CD4-positive, alpha-beta memory T cell (primary cell): ENCODE measurements at regions not wholly inside any gene's neighbourhood (a gene's known extent, or its start where the extent isn't known, plus 50 kb on each side); places are given as distances from the start of the nearest gene placed in this dataset.

ENCODE experiments used
- CTCF ChIA-PET: fragments of 350-600 bp; sonication (Branson Sonifier 250); formaldehyde crosslinking; loops from one replicate; lab custom pipeline; 2021; ENCODE audit warnings: inconsistent platforms; ENCODE audit not compliant: partially characterized antibody; lab: Charles Lee
- POLR2A ChIA-PET: fragments of 350-600 bp; sonication (Branson Sonifier 250); formaldehyde crosslinking; loops from one replicate; lab custom pipeline; 2021; ENCODE audit not compliant: partially characterized antibody; lab: Charles Lee
- DNase-seq, 5 donors: peaks; one replicate each; pipeline versions ENCODE4 v3.0.0 to v3.0.0-alpha.2; 2020 to 2022; ENCODE audit warnings: mixed read lengths in 1 of 5
- H3K27ac ChIP-seq: one replicate; pipeline ENCODE4 v1.7.0; 2013; ENCODE audit warnings: low read depth, low read length
- H3K27me3 ChIP-seq: 2 replicates; pipeline ENCODE4 v1.7.0; 2013; ENCODE audit warnings: mild to moderate bottlenecking, low read length, moderate library complexity; ENCODE audit not compliant: insufficient read depth
- H3K36me3 ChIP-seq: 2 replicates; pipeline ENCODE4 v1.7.0; 2013; ENCODE audit warnings: mild to moderate bottlenecking, low read length, moderate library complexity; ENCODE audit not compliant: insufficient read depth
- H3K4me1 ChIP-seq: 2 replicates; pipeline ENCODE4 v1.7.0; 2013; ENCODE audit warnings: mild to moderate bottlenecking, low read length, moderate library complexity; ENCODE audit not compliant: insufficient read depth
- H3K4me3 ChIP-seq, 2 donors: one replicate each; pipeline ENCODE4 v1.7.0; 2013; ENCODE audit warnings: low read length in 2 of 2, mild to moderate bottlenecking in 1 of 2
- H3K9me3 ChIP-seq, 2 donors: one replicate each; pipeline ENCODE4 v1.7.0; 2013; ENCODE audit warnings: low read length in 2 of 2, control low read depth in 1 of 2; ENCODE audit not compliant: control insufficient read depth in 1 of 2
- H3K27ac Mint-ChIP-seq, 7 donors: one replicate each; pipeline ENCODE4 v1.8.0; 2020 to 2021; ENCODE audit warnings: mixed read lengths in 7 of 7, mild to moderate bottlenecking in 6 of 7, inconsistent platforms in 3 of 7, moderate library complexity in 3 of 7
- H3K27me3 Mint-ChIP-seq, 2 donors: one replicate each; pipeline ENCODE4 v1.8.0; 2020 to 2021; ENCODE audit warnings: mixed read lengths in 2 of 2
- H3K36me3 Mint-ChIP-seq, 2 donors: one replicate each; pipeline ENCODE4 v1.8.0; 2020 to 2021; ENCODE audit warnings: mixed read lengths in 2 of 2, inconsistent platforms in 1 of 2, mild to moderate bottlenecking in 1 of 2
- H3K4me1 Mint-ChIP-seq, 4 donors: one replicate each; pipeline ENCODE4 v1.8.0; 2020 to 2021; ENCODE audit warnings: mixed read lengths in 4 of 4, mild to moderate bottlenecking in 1 of 4
- H3K4me3 Mint-ChIP-seq, 8 donors: one replicate each; pipeline ENCODE4 v1.8.0; 2020 to 2021; ENCODE audit warnings: mixed read lengths in 8 of 8, mild to moderate bottlenecking in 7 of 8, moderate library complexity in 6 of 8, inconsistent platforms in 3 of 8
- H3K9me3 Mint-ChIP-seq, 8 donors: one replicate each; pipeline ENCODE4 v1.8.0; 2020 to 2021; ENCODE audit warnings: mixed read lengths in 8 of 8, mild to moderate bottlenecking in 5 of 8, inconsistent platforms in 3 of 8, moderate library complexity in 1 of 8
- intact Hi-C: fragments of 100-400 bp; cut with micrococcal nuclease; formaldehyde crosslinking; loops from one replicate; pipeline ENCODE4 v1.15.1; 2023

- POLR2A ChIA-PET = no interaction called here
- no peak overlapping the region for H3K4me3 Mint-ChIP-seq
- Histone ChIP-seq H3K9me3 (no peaks in the 10 kb centered on the region), H3K4me1 (no peaks in the 10 kb centered on the region), H3K27me3 (no peaks in the 10 kb centered on the region), H3K36me3 (no peaks in the 10 kb centered on the region), H3K4me3 (no peak overlapping the region), H3K27ac (no peak overlapping the region)
- no peaks in the 10 kb centered on the region for H3K27me3 Mint-ChIP-seq
- peaks cover 0 to 19% (median 12%) of the 10 kb centered on the region in 8 donors for H3K9me3 Mint-ChIP-seq
- CTCF ChIA-PET = no interaction called here
- intact Hi-C loops = no loop called here
- no peaks in the 10 kb centered on the region for H3K4me1 Mint-ChIP-seq
- no peak overlapping the region for H3K27ac Mint-ChIP-seq
- no peaks in the 10 kb centered on the region for H3K36me3 Mint-ChIP-seq
- no peak for DNase-seq
These were observed 424.4 kb upstream of the REG3G start for GRCh38 chr2:78601113-78601512.

- CTCF ChIA-PET = no interaction called here
- Mint-ChIP-seq H3K27ac (no peak overlapping the region), H3K9me3 (peaks cover 0 to 16% (median 8%) of the 10 kb centered on the region in 8 donors)
These were observed 422.6 kb upstream of the REG3G start for GRCh38 chr2:78602862-78603261.

GRCh38 chr2:78606895-78607294 lies 418.6 kb upstream of the REG3G start:
- intact Hi-C loops = no loop called here
- Mint-ChIP-seq H3K9me3 (peaks cover 0 to 20% (median 9%) of the 10 kb centered on the region in 8 donors), H3K27me3 (no peaks in the 10 kb centered on the region), H3K36me3 (no peaks in the 10 kb centered on the region), H3K27ac (no peak overlapping the region), H3K4me1 (no peaks in the 10 kb centered on the region), H3K4me3 (no peak overlapping the region)
- no peak for DNase-seq
- Histone ChIP-seq H3K4me1 (no peaks in the 10 kb centered on the region), H3K36me3 (no peaks in the 10 kb centered on the region), H3K27ac (no peak overlapping the region), H3K27me3 (no peaks in the 10 kb centered on the region), H3K9me3 (no peaks in the 10 kb centered on the region), H3K4me3 (no peak overlapping the region)
- ChIA-PET POLR2A (no interaction called here), CTCF (no interaction called here)

More at GRCh38 chr2:78602862-78603261, 422.6 kb upstream of the REG3G start:
- intact Hi-C loops = no loop called here
- no peak for DNase-seq
- Histone ChIP-seq H3K36me3 (no peaks in the 10 kb centered on the region), H3K9me3 (no peaks in the 10 kb centered on the region), H3K27ac (no peak overlapping the region), H3K4me3 (no peak overlapping the region), H3K27me3 (no peaks in the 10 kb centered on the region), H3K4me1 (no peaks in the 10 kb centered on the region)
- Mint-ChIP-seq H3K36me3 (no peaks in the 10 kb centered on the region), H3K27me3 (no peaks in the 10 kb centered on the region), H3K4me1 (no peaks in the 10 kb centered on the region), H3K4me3 (no peak overlapping the region)
- POLR2A ChIA-PET = no interaction called here

- Histone ChIP-seq H3K4me1 (no peaks in the 10 kb centered on the region), H3K4me3 (no peak overlapping the region), H3K36me3 (no peaks in the 10 kb centered on the region), H3K27ac (no peak overlapping the region), H3K9me3 (no peaks in the 10 kb centered on the region), H3K27me3 (no peaks in the 10 kb centered on the region)
- no peaks in the 10 kb centered on the region for H3K27me3 Mint-ChIP-seq
- intact Hi-C loops = no loop called here
- H3K4me1 Mint-ChIP-seq = no peaks in the 10 kb centered on the region
- ChIA-PET CTCF (no interaction called here), POLR2A (no interaction called here)
- DNase-seq = no peak
- H3K9me3 Mint-ChIP-seq = peaks cover 0 to 22% (median 6%) of the 10 kb centered on the region in 8 donors
- no peak overlapping the region for H3K27ac Mint-ChIP-seq
- no peaks in the 10 kb centered on the region for H3K36me3 Mint-ChIP-seq
- no peak overlapping the region for H3K4me3 Mint-ChIP-seq
These were observed 410.8 kb upstream of the REG3G start for GRCh38 chr2:78614726-78615125.

GRCh38 chr2:78615956-78616355 lies 409.5 kb upstream of the REG3G start:
- no peaks in the 10 kb centered on the region for H3K27me3 Mint-ChIP-seq
- no peak for DNase-seq
- Histone ChIP-seq H3K36me3 (no peaks in the 10 kb centered on the region), H3K4me1 (no peaks in the 10 kb centered on the region), H3K27me3 (no peaks in the 10 kb centered on the region), H3K4me3 (no peak overlapping the region), H3K9me3 (no peaks in the 10 kb centered on the region), H3K27ac (no peak overlapping the region)
- ChIA-PET CTCF (no interaction called here), POLR2A (no interaction called here)
- intact Hi-C loops = no loop called here
- peaks cover 0 to 20% (median 6%) of the 10 kb centered on the region in 8 donors for H3K9me3 Mint-ChIP-seq
- no peak overlapping the region for H3K4me3 Mint-ChIP-seq
- no peak overlapping the region for H3K27ac Mint-ChIP-seq
- H3K36me3 Mint-ChIP-seq = no peaks in the 10 kb centered on the region
- no peaks in the 10 kb centered on the region for H3K4me1 Mint-ChIP-seq

GRCh38 chr2:78634425-78634824 lies 391.1 kb upstream of the REG3G start:
- H3K4me1 Mint-ChIP-seq = no peaks in the 10 kb centered on the region
- Histone ChIP-seq H3K27me3 (no peaks in the 10 kb centered on the region), H3K36me3 (no peaks in the 10 kb centered on the region), H3K27ac (no peak overlapping the region), H3K9me3 (no peaks in the 10 kb centered on the region), H3K4me1 (no peaks in the 10 kb centered on the region), H3K4me3 (no peak overlapping the region)
- no peak for DNase-seq
- no peak overlapping the region for H3K27ac Mint-ChIP-seq
- no peak overlapping the region for H3K4me3 Mint-ChIP-seq
- no peaks in the 10 kb centered on the region for H3K27me3 Mint-ChIP-seq
- CTCF ChIA-PET = no interaction called here
- POLR2A ChIA-PET = no interaction called here
- peaks cover 0 to 23% (median 10%) of the 10 kb centered on the region in 8 donors for H3K9me3 Mint-ChIP-seq
- no peaks in the 10 kb centered on the region for H3K36me3 Mint-ChIP-seq
- intact Hi-C loops = no loop called here

- Histone ChIP-seq H3K4me3 (no peak overlapping the region), H3K36me3 (no peaks in the 10 kb centered on the region), H3K27ac (no peak overlapping the region), H3K9me3 (no peaks in the 10 kb centered on the region), H3K4me1 (no peaks in the 10 kb centered on the region), H3K27me3 (no peaks in the 10 kb centered on the region)
- no peaks in the 10 kb centered on the region for H3K27me3 Mint-ChIP-seq
- no peaks in the 10 kb centered on the region for H3K36me3 Mint-ChIP-seq
- DNase-seq = no peak
- ChIA-PET POLR2A (no interaction called here), CTCF (no interaction called here)
- peaks cover 0 to 16% (median 11%) of the 10 kb centered on the region in 8 donors for H3K9me3 Mint-ChIP-seq
- no peak overlapping the region for H3K4me3 Mint-ChIP-seq
- H3K4me1 Mint-ChIP-seq = no peaks in the 10 kb centered on the region
- intact Hi-C loops = no loop called here
- no peak overlapping the region for H3K27ac Mint-ChIP-seq
These were observed 380.6 kb upstream of the REG3G start for GRCh38 chr2:78644854-78645253.
